OCI-LY7 (cell line): ENCODE measurements at regions not wholly inside any gene's neighbourhood (a gene's known extent, or its start where the extent isn't known, plus 50 kb on each side); places are given as distances from the start of the nearest gene placed in this dataset.

Experiments used
- EZH2phosphoT487 ChIP-seq: fragments of 200-600 bp; sonication (generic); IDR thresholded peaks from 2 replicates; pipeline ENCODE4 v1.6.1; 2018; ENCODE audit warnings: low read depth, borderline replicate concordance, mild to moderate bottlenecking, mixed run types, antibody characterized with exemption, low read length, moderate library complexity, mixed read lengths
- TF ChIP-seq, protein P1 (sequence below): fragments of 200-600 bp; sonication (generic); conservative IDR thresholded peaks from 2 replicates; pipeline ENCODE4 v1.5.1; 2014; ENCODE audit warnings: mild to moderate bottlenecking, antibody characterized with exemption, low read length, moderate library complexity, mixed read lengths

DNA sequence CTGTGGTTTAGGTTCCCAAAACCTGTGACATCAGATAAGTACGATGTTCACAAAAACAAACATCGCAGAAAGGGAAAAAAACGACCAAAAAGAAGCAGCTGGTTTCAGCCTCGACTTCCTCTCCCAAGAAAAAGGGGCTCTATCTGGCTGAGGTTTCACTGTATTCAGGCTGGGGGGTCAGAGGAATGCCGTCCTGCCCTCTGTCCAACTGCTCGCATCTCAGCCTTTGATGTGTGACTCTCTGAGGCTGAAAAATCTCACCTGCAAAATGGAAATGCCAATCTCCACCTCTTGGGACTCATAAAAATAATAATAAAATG is 123.6 kb upstream of the PTPN1 start:
- TF ChIP-seq, protein P1, sequence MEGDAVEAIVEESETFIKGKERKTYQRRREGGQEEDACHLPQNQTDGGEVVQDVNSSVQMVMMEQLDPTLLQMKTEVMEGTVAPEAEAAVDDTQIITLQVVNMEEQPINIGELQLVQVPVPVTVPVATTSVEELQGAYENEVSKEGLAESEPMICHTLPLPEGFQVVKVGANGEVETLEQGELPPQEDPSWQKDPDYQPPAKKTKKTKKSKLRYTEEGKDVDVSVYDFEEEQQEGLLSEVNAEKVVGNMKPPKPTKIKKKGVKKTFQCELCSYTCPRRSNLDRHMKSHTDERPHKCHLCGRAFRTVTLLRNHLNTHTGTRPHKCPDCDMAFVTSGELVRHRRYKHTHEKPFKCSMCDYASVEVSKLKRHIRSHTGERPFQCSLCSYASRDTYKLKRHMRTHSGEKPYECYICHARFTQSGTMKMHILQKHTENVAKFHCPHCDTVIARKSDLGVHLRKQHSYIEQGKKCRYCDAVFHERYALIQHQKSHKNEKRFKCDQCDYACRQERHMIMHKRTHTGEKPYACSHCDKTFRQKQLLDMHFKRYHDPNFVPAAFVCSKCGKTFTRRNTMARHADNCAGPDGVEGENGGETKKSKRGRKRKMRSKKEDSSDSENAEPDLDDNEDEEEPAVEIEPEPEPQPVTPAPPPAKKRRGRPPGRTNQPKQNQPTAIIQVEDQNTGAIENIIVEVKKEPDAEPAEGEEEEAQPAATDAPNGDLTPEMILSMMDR: no peak
- no peak for TF ChIP-seq EZH2phosphoT487
